Transverse colon (tissue), 4 donors: ENCODE measurements at regions not wholly inside any gene's neighbourhood (a gene's known extent, or its start where the extent isn't known, plus 50 kb on each side); places are given as distances from the start of the nearest gene placed in this dataset.

Experiments used
- DNase-seq: peaks from one replicate; pipeline ENCODE4 v3.0.0-alpha.2; 2019
- H3K27ac ChIP-seq, 4 donors: fragments of 200-600 bp; sonication (generic); 2 replicates each; pipeline ENCODE4 v1.5.1; 2016 to 2018; ENCODE audit warnings: inconsistent platforms in 4 of 4
- H3K27me3 ChIP-seq: fragments of 200-600 bp; sonication (generic); 2 replicates; pipeline ENCODE4 v1.5.1; 2017; ENCODE audit warnings: inconsistent platforms
- H3K36me3 ChIP-seq, 4 donors: fragments of 200-600 bp; sonication (generic); 2 replicates each; pipeline ENCODE4 v1.5.1; 2017 to 2019; ENCODE audit warnings: inconsistent platforms in 4 of 4
- H3K4me1 ChIP-seq, 4 donors: fragments of 200-600 bp; sonication (generic); 2 replicates each; pipeline ENCODE4 v1.5.1; 2017 to 2020; ENCODE audit warnings: inconsistent platforms in 4 of 4
- H3K4me3 ChIP-seq, 4 donors: fragments of 200-600 bp; sonication (generic); 1 replicate in 1 of 4; 2 replicates in 3 of 4; pipeline versions ENCODE4 v1.5.1 to v1.6.1; 2017 to 2019; ENCODE audit warnings: inconsistent platforms in 4 of 4
- H3K9me3 ChIP-seq, 2 donors: fragments of 200-600 bp; sonication (generic); 2 replicates each; pipeline ENCODE4 v1.5.1; 2017 to 2019; ENCODE audit warnings: inconsistent platforms in 2 of 2
- CTCF ChIP-seq, 5 experiments: fragments of 200-600 bp in 3 of 5; fragments of 450-650 bp in 2 of 5; sonication (generic) in 3 of 5; IDR thresholded peaks; 1 replicate in 2 of 5; 2 replicates in 3 of 5; pipeline ENCODE4 v1.5.1; 2016 to 2017; ENCODE audit warnings: antibody characterized with exemption in 5 of 5, inconsistent platforms in 3 of 5, mild to moderate bottlenecking in 2 of 5, moderate library complexity in 1 of 5
- EP300 ChIP-seq: sonication (generic); formaldehyde crosslinking; IDR thresholded peaks from one replicate; pipeline ENCODE4 v1.6.1; 2017; ENCODE audit warnings: antibody characterized with exemption, low read depth
- POLR2A ChIP-seq: fragments of 450-650 bp; IDR thresholded peaks from one replicate; pipeline ENCODE4 v1.6.1; 2016; ENCODE audit warnings: antibody characterized with exemption, mild to moderate bottlenecking, moderate library complexity
- POLR2AphosphoS5 ChIP-seq, 3 donors: sonication (generic); formaldehyde crosslinking; IDR thresholded peaks; one replicate each; pipeline ENCODE4 v1.6.1; 2016; ENCODE audit warnings: antibody characterized with exemption in 3 of 3
- WGBS, 2 donors: methylation state at CpG; one replicate each; pipeline ENCODE4 v1.1.5; 2018; ENCODE audit warnings: low coverage in 1 of 2; 5-methylcytosine and 5-hydroxymethylcytosine counted together
- in situ Hi-C, 4 donors: fragments of 200-750 bp; cut with MboI; loops; one replicate each; pipeline versions ENCODE4 v1.15.0 to v1.15.1; 2017; ENCODE audit warnings: low sequenced_read_pairs in 3 of 4, low pct_ligation_motif_present in 1 of 4, low pct_unique_long_range_greater_than_20kb in 1 of 4
- intact Hi-C: fragments of 100-400 bp; cut with DNase I; formaldehyde crosslinking; loops from one replicate; pipeline ENCODE4 v1.15.1; 2023; ENCODE audit warnings: low total_unique reads

GRCh38 chr1:47709019-47709871, 271.4 kb downstream of the FOXD2 start:
- DNase-seq: peak; percentile 50
- H3K36me3 ChIP-seq: no peaks in the 10 kb centered on the region
- H3K27ac ChIP-seq: peak overlapping the region; percentile 72 to 86 (median 78)
- H3K4me1 ChIP-seq: peaks cover 10 to 26% (median 22%) of the 10 kb centered on the region in 4 donors
- H3K4me3 ChIP-seq: peak overlapping the region; percentile 16 to 56 (median 34)
- peaks cover 68% of the 10 kb centered on the region for H3K27me3 ChIP-seq
- intact Hi-C loops (loop anchor here (5.0 kb wide), 1 partner anchor 177 kb away; no protein-coding TSS in a partner anchor), in situ Hi-C loops (loop anchor here (10.0 to 25.0 kb wide), 4 partner anchors 172 to 522 kb away; partner anchors contain the start of genes PDZK1IP1 (in 4 of the 4) and FOXD2 (in 2 of the 4))
- TF ChIP-seq EP300 (no peak), CTCF (IDR thresholded peaks at IDR 0.05) (peak; percentile 30 to 76 (median 40)), POLR2A (peak; percentile 55), POLR2AphosphoS5 (IDR thresholded peaks at IDR 0.05) (peak in 2 of 3 donors; percentile 16 to 38)
- 1% methylated on average over 38 of the region's 82 CpGs; no CpG with 5 or more reads in 1 of the 2 donors for WGBS, 2 donors
- no peaks in the 10 kb centered on the region for H3K9me3 ChIP-seq

GRCh38 chr1:47709872-47710231, 272.0 kb downstream of the FOXD2 start:
- TF ChIP-seq EP300 (no peak), CTCF (IDR thresholded peaks at IDR 0.05) (peak in 1 of 5 experiments; percentile 4), POLR2A (no peak)
- H3K27me3 ChIP-seq: peaks cover 70% of the 10 kb centered on the region
- in situ Hi-C loops (loop anchor here (5.0 to 25.0 kb wide), 7 partner anchors 173 to 523 kb away; partner anchors contain the start of genes PDZK1IP1 (in 4 of the 4) and FOXD2 (in 2 of the 4)), intact Hi-C loops (loop anchor here (5.0 kb wide), 3 partner anchors 178 to 533 kb away; no protein-coding TSS in a partner anchor)
- no peaks in the 10 kb centered on the region for H3K36me3 ChIP-seq
- WGBS, 2 donors: 1% methylated on average over 24 of the region's 25 CpGs; no CpG with 5 or more reads in 1 of the 2 donors
- peak overlapping the region; percentile 16 to 56 (median 34) for H3K4me3 ChIP-seq
- H3K27ac ChIP-seq: peak overlapping the region; percentile 72 to 86 (median 78)
- no peaks in the 10 kb centered on the region for H3K9me3 ChIP-seq
- peak; percentile 50 for DNase-seq
- peaks cover 10 to 26% (median 22%) of the 10 kb centered on the region in 4 donors for H3K4me1 ChIP-seq

- WGBS, 2 donors: 5% methylated on average over 41 of the region's 46 CpGs; no CpG with 5 or more reads in 1 of the 2 donors
- Histone ChIP-seq H3K9me3 (no peaks in the 10 kb centered on the region), H3K4me1 (peaks cover 10 to 26% (median 22%) of the 10 kb centered on the region in 4 donors), H3K27me3 (peaks cover 70% of the 10 kb centered on the region), H3K27ac (peak overlapping the region; percentile 72 to 86 (median 78)), H3K36me3 (no peaks in the 10 kb centered on the region), H3K4me3 (peak overlapping the region in 3 of 4 donors; percentile 28 to 56 (median 40))
- intact Hi-C loops (loop anchor here (5.0 kb wide), 2 partner anchors 513 to 533 kb away; no protein-coding TSS in a partner anchor), in situ Hi-C loops (loop anchor here (5.0 to 25.0 kb wide), 6 partner anchors 173 to 523 kb away; partner anchors contain the start of genes PDZK1IP1 (in 4 of the 4) and FOXD2 (in 1 of the 4))
- TF ChIP-seq CTCF (IDR thresholded peaks at IDR 0.05) (peak; percentile 92 to 99 (median 97)), POLR2A (no peak)
- peak; percentile 85 for DNase-seq
Measured at GRCh38 chr1:47710329-47711071, 272.7 kb downstream of the FOXD2 start.
